ENCODE measurements at regions not wholly inside any gene's neighbourhood (a gene's known extent, or its start where the extent isn't known, plus 50 kb on each side); places are given as distances from the start of the nearest gene placed in this dataset.

- TF ChIP-seq POLR2A (IDR thresholded peaks at IDR 0.05) (no peak), CTCF (IDR thresholded peaks at IDR 0.05) (no peak)
Measured at GRCh38 chr14:43792980-43793379, 714.1 kb downstream of the FSCB start.
